NCI-H69 (cell line): ENCODE measurements at regions not wholly inside any gene's neighbourhood (a gene's known extent, or its start where the extent isn't known, plus 50 kb on each side); places are given as distances from the start of the nearest gene placed in this dataset.
"Not testable (repeated sequence)": the region's sequence is repeated elsewhere in the genome, so short reads cannot be mapped to it uniquely, and the experiment has no call there.

Source experiments
- DNase-seq: peaks from one replicate; lab custom pipeline; 2025; lab: John Stamatoyannopoulos, UW

- no peak for DNase-seq
Measured at GRCh38 chr7:138316421-138317043, 143.5 kb upstream of the TRIM24 start.

DNA sequence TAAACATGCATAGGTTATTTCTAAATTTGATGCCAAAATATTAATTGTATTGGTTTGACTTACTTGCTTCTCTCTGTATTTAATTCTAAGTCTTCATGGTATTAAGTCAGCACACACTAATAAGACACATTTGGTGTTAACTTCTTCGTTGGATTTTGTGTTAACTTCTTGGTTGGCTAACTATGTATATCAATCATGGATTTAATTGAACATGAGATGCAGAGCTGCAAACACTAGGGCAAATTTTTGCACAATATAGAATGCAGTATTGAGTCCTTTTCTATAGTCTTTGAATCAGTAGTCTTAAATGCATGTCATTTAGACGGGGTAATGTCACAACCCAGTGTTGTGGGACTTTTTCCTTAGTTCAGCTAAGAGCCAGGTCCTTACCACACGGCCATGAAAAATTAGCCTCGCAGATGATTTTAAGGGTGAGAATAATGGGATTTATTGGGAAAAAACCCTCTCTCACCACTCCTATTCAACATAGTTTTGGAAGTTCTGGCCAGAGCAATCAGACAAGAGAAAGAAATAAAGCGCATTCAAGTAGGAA lies 142.9 kb upstream of the TRIM24 start:
- no peak for DNase-seq

DNA sequence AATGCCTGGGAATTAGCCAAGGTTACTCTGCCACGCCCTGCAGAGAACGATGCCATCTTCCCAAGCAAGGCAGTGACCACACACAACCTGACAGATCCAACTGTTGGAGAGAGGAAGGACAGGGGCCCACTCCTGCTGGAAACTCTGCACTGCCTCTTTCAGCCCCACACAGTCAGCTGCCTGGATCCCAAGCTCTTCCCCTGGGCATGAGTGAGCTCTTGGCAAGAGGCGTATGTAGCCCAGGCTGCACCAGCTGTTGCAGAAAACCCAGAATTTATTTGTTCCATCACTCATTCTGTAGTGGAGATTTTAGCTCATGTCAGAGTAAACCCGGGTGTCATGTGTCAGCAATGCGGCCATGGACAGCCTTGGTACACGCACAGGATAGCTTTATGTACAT lies 135.1 kb upstream of the TRIM24 start:
- no peak for DNase-seq

- no peak for DNase-seq
Measured at GRCh38 chr7:138325434-138325833, 134.6 kb upstream of the TRIM24 start.

GRCh38 chr7:138328215-138328614 lies 131.8 kb upstream of the TRIM24 start:
- no peak for DNase-seq

- DNase-seq: not testable (repeated sequence)
Measured at GRCh38 chr7:138332850-138333249, 127.2 kb upstream of the TRIM24 start.

DNA sequence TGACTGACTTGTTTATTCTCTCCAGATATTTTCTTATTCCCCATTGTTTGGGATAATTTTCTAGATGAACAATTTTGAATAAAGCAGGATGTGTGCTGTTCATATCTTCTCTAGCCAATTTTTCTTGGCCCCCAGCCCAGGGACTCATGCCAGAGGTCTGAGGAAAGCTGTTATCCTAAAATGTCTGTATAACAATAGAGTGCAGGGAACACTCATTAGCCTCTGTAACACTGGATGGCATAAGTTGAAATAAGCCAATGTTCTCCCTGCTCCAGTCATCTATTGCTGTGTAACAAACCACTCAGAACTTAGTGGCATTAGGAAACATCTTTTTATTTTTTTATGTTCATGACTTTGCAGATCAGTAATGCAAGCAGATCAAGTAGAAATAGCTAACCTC lies 121.7 kb upstream of the TRIM24 start:
- peak; percentile 46 for DNase-seq

GRCh38 chr7:138339229-138339628 lies 120.8 kb upstream of the TRIM24 start:
- DNase-seq: not testable (repeated sequence)

DNA sequence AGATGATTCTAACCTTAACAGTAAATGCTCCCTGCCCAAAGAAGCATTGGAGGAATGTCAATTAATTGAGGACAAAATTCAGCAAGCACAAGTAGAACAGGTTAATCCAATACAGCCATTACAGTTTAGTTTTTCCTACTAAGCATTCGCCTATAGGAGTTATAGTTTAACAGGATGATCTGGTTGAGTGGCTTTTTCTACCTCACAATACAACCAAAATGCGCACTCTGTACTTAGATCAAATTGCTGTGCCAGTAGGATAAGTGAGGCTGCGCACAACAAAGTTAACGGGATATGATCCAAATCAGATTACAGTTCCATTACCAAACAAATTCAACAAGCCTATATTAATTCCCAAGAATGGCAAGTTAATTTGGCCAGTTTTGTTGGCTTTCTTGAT lies 117.1 kb upstream of the TRIM24 start:
- no peak for DNase-seq

- DNase-seq: no peak
Measured at GRCh38 chr7:138345567-138345966, 114.5 kb upstream of the TRIM24 start.

GRCh38 chr7:138346975-138347374 lies 113.1 kb upstream of the TRIM24 start:
- no peak for DNase-seq

GRCh38 chr7:138349841-138350700 lies 110.0 kb upstream of the TRIM24 start:
- DNase-seq: no peak

- no peak for DNase-seq
Measured at GRCh38 chr7:138350701-138351357, 109.2 kb upstream of the TRIM24 start.

DNA sequence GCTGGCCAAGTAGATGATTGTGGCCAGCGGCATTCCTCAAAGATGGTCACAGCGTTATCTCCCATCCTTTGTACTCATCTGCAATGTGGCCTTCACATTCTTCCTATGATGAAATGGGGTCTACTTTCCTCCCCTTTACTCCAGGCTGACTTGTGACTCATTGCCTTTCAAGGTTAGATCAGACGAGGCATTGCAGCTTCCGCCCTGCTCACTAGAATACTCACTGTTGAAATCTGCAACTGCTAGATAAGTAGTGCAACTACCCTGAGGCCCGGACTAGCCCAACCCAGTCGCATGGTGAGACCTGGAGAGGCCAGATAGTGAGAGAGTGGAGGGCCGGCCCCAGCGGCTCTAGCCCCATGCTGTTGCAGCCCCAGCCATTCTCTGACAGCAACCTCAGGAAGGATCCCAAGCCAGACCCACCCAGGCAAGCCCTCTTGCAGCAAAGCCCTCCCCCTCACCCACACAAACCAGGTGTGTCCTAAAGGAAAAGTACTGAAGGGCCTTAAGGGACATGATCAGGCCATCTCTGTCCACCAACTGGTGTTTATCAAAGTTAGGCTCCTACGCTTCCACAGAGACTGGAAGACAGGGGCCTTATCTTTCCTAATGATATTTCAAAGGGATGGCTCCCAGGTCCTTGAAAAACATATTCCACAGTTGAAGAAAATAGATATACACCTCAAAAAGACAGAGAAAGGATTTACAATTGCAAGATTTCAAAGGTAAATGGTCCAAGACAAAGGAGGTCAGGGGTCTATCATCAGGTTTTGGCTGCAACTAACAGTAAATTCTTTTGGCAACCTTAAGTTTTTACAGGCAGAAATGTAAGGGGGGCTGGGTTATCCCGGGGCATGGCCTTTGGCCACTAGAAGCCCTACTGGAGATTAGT lies 107.2 kb upstream of the TRIM24 start:
- DNase-seq: no peak

DNA sequence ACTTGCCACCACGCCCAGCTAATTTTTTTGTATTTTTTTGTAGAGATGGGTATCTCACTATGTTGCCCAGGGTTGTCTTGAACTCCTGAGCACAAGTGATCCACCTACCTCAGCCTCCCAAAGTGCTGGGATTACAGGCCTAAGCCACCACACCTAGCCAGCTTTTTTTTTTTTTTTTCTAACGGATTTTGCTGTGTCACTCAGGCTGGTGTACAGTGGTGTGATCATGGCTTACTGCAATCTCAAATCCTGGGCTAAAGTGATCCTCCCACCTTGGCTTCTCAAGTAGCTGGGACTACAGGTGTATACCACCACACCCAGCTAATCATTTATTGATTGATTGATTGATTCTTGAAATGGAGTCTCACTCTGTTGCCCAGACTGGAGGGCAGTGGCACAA lies 106.0 kb upstream of the TRIM24 start:
- DNase-seq: no peak

DNA sequence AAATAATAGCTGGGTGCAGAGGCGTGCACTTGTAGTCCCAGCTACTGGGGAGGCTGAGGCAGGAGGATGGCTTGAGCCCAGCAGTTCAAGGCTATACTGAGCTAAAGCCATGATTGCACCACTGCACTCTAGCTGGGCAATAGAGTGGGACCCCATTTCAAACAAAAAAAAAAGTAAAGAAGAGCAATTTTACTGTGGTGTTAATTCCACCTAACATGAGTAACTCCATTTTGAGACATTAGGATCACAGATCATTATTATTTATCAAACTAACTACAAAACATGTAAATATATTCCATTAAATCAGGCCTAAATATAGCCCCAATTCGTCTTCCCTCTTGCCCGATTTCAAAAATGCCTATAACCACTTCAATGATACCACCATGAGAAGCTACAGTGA lies 104.8 kb upstream of the TRIM24 start:
- DNase-seq: no peak

DNA sequence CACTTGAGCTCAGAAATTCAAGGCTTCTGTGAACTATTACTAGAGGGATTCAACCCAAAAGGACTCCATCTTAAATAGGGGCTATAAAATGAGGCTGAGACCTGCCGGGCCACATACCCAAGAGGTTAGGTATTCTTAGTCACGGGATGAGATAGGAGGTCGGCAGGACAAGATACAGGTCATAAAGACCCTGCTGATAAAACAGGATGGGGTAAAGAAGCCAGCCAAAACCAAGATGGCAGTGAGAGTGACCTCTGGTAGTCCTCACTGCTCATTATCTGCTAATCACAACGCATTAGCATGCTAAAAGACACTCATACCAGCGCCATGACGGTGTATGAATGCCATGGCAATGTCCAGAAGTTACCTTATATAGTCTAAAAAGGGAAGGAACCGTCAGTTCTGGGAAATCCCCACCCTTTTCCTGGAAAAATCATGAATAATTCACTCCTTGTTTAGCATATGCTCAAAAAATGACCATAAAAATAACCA lies 101.2 kb upstream of the TRIM24 start:
- no peak for DNase-seq

GRCh38 chr7:138359870-138360559 lies 100.0 kb upstream of the TRIM24 start:
- DNase-seq: no peak

- DNase-seq: no peak
Measured at GRCh38 chr7:138363721-138364120, 96.3 kb upstream of the TRIM24 start.

- not testable (repeated sequence) for DNase-seq
Measured at GRCh38 chr7:138366137-138366536, 93.9 kb upstream of the TRIM24 start.

GRCh38 chr7:138366676-138367075 lies 93.4 kb upstream of the TRIM24 start:
- DNase-seq: not testable (repeated sequence)
